ENCODE measurements at regions not wholly inside any gene's neighbourhood (a gene's known extent, or its start where the extent isn't known, plus 50 kb on each side); places are given as distances from the start of the nearest gene placed in this dataset.

DNA sequence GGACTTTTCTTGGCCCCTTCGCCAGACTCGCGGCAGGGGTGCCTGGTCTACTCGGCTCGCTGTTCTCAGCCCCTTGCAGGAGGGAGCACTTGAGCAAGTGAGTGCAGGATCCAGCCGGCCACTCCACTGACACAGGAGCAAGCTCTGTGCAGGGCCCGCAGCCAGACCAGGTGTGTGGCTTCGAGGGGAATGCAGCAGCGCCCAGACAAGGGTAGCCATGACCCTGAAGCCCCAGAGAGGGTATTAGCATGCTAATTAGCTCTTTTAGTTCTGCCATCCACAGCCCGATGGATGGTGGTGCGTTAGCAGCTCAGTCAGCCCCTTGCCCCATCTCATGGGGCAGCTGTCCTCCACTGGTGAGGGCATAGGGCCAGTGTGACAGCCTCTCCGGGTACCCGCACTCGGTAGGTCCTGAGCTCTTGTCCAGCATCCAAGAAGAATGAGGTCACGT is 103.2 kb upstream of the HS6ST1 start:
- TF ChIP-seq EZH2phosphoT487 (IDR thresholded peaks at IDR 0.05; ENCODE audit: borderline replicate concordance, low read length) (no peak), CTCF (conservative IDR thresholded peaks at IDR 0.05; ENCODE audit: low read depth, low read length) (no peak)
